ENCODE measurements at regions not wholly inside any gene's neighbourhood (a gene's known extent, or its start where the extent isn't known, plus 50 kb on each side); places are given as distances from the start of the nearest gene placed in this dataset.

DNA sequence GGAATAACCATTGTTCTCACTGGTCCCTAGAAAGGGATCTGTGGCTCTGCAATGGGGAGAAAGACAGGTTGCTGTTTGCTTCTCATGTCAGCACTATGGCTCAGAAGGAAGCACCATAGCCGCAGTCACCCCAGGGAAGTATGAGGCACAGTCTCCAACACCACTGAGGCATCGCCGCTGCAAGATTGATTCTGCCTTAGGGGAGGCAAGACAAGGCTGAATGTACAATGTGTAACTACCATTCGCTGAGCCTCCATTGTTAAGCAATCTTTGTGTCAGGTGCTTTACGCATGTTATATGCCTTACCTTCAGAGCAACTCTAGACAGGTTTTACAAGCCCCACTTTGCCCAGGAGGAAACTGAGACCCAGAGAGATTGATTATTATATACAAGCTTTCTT is 100.7 kb upstream of the KCNMB2 start:
- no peak for DNase-seq
- Histone ChIP-seq H3K4me3 (no peak overlapping the region), H3K27ac (no peak overlapping the region), H3K4me1 (no peaks in the 10 kb centered on the region), H3K27me3 (no peaks in the 10 kb centered on the region), H3K36me3 (ENCODE audit: low read depth, missing control alignments) (no peaks in the 10 kb centered on the region), H3K9me3 (no peaks in the 10 kb centered on the region)
- no peak for TF ChIP-seq POLR2A (IDR thresholded peaks at IDR 0.05)
- TF ChIP-seq, protein P1, sequence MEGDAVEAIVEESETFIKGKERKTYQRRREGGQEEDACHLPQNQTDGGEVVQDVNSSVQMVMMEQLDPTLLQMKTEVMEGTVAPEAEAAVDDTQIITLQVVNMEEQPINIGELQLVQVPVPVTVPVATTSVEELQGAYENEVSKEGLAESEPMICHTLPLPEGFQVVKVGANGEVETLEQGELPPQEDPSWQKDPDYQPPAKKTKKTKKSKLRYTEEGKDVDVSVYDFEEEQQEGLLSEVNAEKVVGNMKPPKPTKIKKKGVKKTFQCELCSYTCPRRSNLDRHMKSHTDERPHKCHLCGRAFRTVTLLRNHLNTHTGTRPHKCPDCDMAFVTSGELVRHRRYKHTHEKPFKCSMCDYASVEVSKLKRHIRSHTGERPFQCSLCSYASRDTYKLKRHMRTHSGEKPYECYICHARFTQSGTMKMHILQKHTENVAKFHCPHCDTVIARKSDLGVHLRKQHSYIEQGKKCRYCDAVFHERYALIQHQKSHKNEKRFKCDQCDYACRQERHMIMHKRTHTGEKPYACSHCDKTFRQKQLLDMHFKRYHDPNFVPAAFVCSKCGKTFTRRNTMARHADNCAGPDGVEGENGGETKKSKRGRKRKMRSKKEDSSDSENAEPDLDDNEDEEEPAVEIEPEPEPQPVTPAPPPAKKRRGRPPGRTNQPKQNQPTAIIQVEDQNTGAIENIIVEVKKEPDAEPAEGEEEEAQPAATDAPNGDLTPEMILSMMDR (IDR thresholded peaks at IDR 0.05): no peak
- intact Hi-C loops (cut with DNase I; ENCODE audit: low total_unique reads): no loop called here
- WGBS, 2 donors: 92 to 96% methylated on average over 5 of the region's 5 CpGs

DNA sequence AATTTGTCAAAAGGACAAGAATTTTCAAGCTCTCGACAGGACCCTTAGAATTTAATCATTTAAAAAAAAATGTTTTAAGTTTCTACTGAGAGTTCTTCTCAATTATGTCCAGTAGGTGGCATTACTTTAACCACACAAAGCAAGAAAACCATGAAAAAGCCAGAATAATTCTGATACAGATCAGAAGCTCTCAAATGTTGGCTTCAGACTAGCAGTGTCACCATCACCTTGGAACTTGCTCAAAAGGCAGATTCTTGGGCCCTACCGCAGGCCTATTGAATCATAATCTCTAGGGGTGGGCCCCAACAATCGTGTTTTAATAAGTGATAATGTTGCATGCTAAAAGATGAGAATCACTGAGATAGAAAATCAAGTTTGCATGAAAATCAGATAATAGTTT is 99.5 kb upstream of the KCNMB2 start:
- 41 to 42% methylated on average over 3 of the region's 3 CpGs for WGBS, 2 donors
- H3K4me3 ChIP-seq: no peak overlapping the region
- H3K27me3 ChIP-seq: no peaks in the 10 kb centered on the region
- H3K27ac ChIP-seq: no peak overlapping the region
- H3K36me3 ChIP-seq (ENCODE audit: low read depth, missing control alignments): no peaks in the 10 kb centered on the region
- intact Hi-C loops (cut with DNase I; ENCODE audit: low total_unique reads): no loop called here
- DNase-seq: no peak
- no peak for TF ChIP-seq POLR2A (IDR thresholded peaks at IDR 0.05)
- TF ChIP-seq, protein P1 (IDR thresholded peaks at IDR 0.05): peak; percentile 27 to 55 (median 41)
- no peaks in the 10 kb centered on the region for H3K4me1 ChIP-seq
- H3K9me3 ChIP-seq: no peaks in the 10 kb centered on the region

GRCh38 chr3:178437236-178437635 is 99.0 kb upstream of the KCNMB2 start:
- Histone ChIP-seq H3K4me1 (no peaks in the 10 kb centered on the region), H3K4me3 (no peak overlapping the region), H3K9me3 (no peaks in the 10 kb centered on the region), H3K27me3 (no peaks in the 10 kb centered on the region), H3K27ac (no peak overlapping the region), H3K36me3 (ENCODE audit: low read depth, missing control alignments) (no peaks in the 10 kb centered on the region)
- intact Hi-C loops (cut with DNase I; ENCODE audit: low total_unique reads): no loop called here
- no peak for DNase-seq
- no peak for TF ChIP-seq POLR2A (IDR thresholded peaks at IDR 0.05)
- TF ChIP-seq, protein P1 (IDR thresholded peaks at IDR 0.05): no peak
- WGBS, 2 donors: 86% methylated on average over 5 of the region's 5 CpGs

DNA sequence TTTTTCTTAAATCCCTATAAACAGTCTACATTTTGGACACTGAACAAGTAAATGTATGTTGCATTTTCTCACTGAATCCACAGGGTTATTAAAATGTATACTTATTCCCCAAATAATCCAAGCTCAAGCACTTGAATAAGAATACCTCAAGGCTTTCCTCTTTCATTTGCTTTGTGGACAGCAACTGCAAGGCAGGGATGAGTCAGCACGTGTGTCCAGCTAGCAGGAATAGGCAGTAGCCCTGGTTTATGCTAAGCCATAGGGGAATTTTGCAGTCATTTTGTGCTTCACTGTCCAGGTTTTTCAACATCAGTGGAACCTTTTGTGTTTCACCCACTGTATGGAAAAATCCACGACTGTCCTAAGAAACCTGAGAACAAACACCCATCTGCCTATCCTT is 96.7 kb upstream of the KCNMB2 start:
- Histone ChIP-seq H3K4me1 (no peaks in the 10 kb centered on the region), H3K9me3 (no peaks in the 10 kb centered on the region), H3K27ac (no peak overlapping the region), H3K36me3 (ENCODE audit: low read depth, missing control alignments) (no peaks in the 10 kb centered on the region), H3K27me3 (no peaks in the 10 kb centered on the region), H3K4me3 (no peak overlapping the region)
- intact Hi-C loops (cut with DNase I; ENCODE audit: low total_unique reads): no loop called here
- 71 to 72% methylated on average over 2 of the region's 2 CpGs for WGBS, 2 donors
- no peak for DNase-seq
- no peak for TF ChIP-seq POLR2A (IDR thresholded peaks at IDR 0.05)
- TF ChIP-seq, protein P1 (IDR thresholded peaks at IDR 0.05): no peak

DNA sequence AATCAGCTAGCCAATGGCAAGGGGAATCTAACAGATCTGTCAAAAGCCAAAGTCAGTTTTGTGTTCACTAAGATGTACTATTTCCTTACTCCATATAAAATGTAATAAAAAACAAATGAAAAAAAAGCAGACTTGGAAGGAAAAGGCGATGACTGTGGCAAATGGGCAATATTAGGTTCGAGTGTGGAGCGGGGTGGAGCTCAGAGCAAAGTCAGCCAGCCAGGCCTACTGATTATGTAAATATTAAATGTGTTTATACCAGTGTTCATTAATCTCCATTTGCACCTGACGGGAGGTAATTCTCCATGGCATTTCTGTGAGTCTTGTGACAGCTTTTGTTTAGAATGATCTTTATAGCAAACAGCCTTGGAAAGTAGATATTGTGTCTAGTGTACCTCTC is 96.2 kb upstream of the KCNMB2 start:
- no peaks in the 10 kb centered on the region for H3K4me1 ChIP-seq
- no peak for DNase-seq
- H3K27ac ChIP-seq: no peak overlapping the region
- no peak overlapping the region for H3K4me3 ChIP-seq
- no peaks in the 10 kb centered on the region for H3K36me3 ChIP-seq (ENCODE audit: low read depth, missing control alignments)
- intact Hi-C loops (cut with DNase I; ENCODE audit: low total_unique reads): no loop called here
- H3K27me3 ChIP-seq: no peaks in the 10 kb centered on the region
- TF ChIP-seq, protein P1 (IDR thresholded peaks at IDR 0.05): no peak
- no peak for TF ChIP-seq POLR2A (IDR thresholded peaks at IDR 0.05)
- H3K9me3 ChIP-seq: no peaks in the 10 kb centered on the region
- WGBS, 2 donors: 96 to 98% methylated on average over 4 of the region's 4 CpGs

Measured in testis (tissue), 2 donors.